SU-DHL-6 (cell line): ENCODE measurements at regions not wholly inside any gene's neighbourhood (a gene's known extent, or its start where the extent isn't known, plus 50 kb on each side); places are given as distances from the start of the nearest gene placed in this dataset.

Experiments
- H2AFZ ChIP-seq: fragments of 200-600 bp; sonication (generic); 2 replicates; pipeline ENCODE4 v1.6.1; 2014; ENCODE audit warnings: low read depth, mild to moderate bottlenecking, moderate library complexity, mixed read lengths, antibody characterized with exemption, low read length; ENCODE audit not compliant: severe bottlenecking
- H3F3A ChIP-seq: fragments of 200-600 bp; shearing (Covaris generic); 2 replicates; pipeline ENCODE4 v1.6.0; 2016; ENCODE audit warnings: antibody characterized with exemption, mild to moderate bottlenecking; ENCODE audit not compliant: insufficient read depth
- H3K27ac ChIP-seq: fragments of 200-600 bp; sonication (generic); 2 replicates; pipeline ENCODE4 v1.5.1; 2016; ENCODE audit warnings: low read depth, mild to moderate bottlenecking, low read length, moderate library complexity, mixed read lengths
- H3K27me3 ChIP-seq: fragments of 200-600 bp; sonication (generic), shearing (Covaris generic); 2 replicates; pipeline ENCODE4 v1.6.0; 2014; ENCODE audit warnings: mild to moderate bottlenecking, low read length
- H3K36me3 ChIP-seq: fragments of 200-600 bp; sonication (generic); 2 replicates; pipeline ENCODE4 v1.6.1; 2014; ENCODE audit warnings: mild to moderate bottlenecking, low read length, mixed read lengths
- H3K4me2 ChIP-seq: fragments of 300-600, 200-600 bp; shearing (Covaris generic), sonication (generic); 2 replicates; pipeline ENCODE4 v1.6.0; 2014; ENCODE audit warnings: low read length, low read depth, mild to moderate bottlenecking; ENCODE audit not compliant: poor library complexity, severe bottlenecking
- H3K4me3 ChIP-seq: fragments of 200-600 bp; sonication (generic); 2 replicates; pipeline ENCODE4 v1.5.1; 2014; ENCODE audit warnings: antibody characterized with exemption, low read length, mild to moderate bottlenecking, mixed read lengths; ENCODE audit not compliant: insufficient read depth, poor library complexity, severe bottlenecking
- H3K79me2 ChIP-seq: fragments of 200-600 bp; sonication (generic); 2 replicates; pipeline ENCODE4 v1.6.1; 2014; ENCODE audit warnings: mild to moderate bottlenecking, low read length, moderate library complexity; ENCODE audit not compliant: insufficient read depth
- H3K9ac ChIP-seq: fragments of 200-600 bp; sonication (generic); 2 replicates; pipeline ENCODE4 v1.7.0; 2014; ENCODE audit warnings: mild to moderate bottlenecking, low read length
- H3K9me2 ChIP-seq: fragments of 200-600 bp; sonication (generic); replicated peaks from 2 replicates; pipeline ENCODE4 v1.6.1; 2014; ENCODE audit warnings: low read length; ENCODE audit not compliant: insufficient read depth
- H3K9me3 ChIP-seq: fragments of 200-600 bp; sonication (generic); 2 replicates; pipeline ENCODE4 v1.6.1; 2014; ENCODE audit warnings: low read length, mixed read lengths; ENCODE audit not compliant: insufficient read depth
- H4K20me1 ChIP-seq: fragments of 200-600 bp; sonication (generic); 2 replicates; pipeline ENCODE4 v1.6.1; 2014; ENCODE audit warnings: low read depth, mild to moderate bottlenecking, antibody characterized with exemption, low read length, moderate library complexity, mixed read lengths
- CTCF ChIP-seq: fragments of 200-600 bp; sonication (generic); IDR thresholded peaks from one replicate; pipeline ENCODE4 v1.5.1; 2017; ENCODE audit warnings: antibody characterized with exemption, mild to moderate bottlenecking, low read length, moderate library complexity; ENCODE audit not compliant: insufficient read depth, poor library complexity, severe bottlenecking
- EZH2phosphoT487 ChIP-seq: fragments of 200-600 bp; sonication (generic), shearing (Covaris generic); conservative IDR thresholded peaks from 2 replicates; pipeline ENCODE4 v1.6.1; 2018; ENCODE audit warnings: mild to moderate bottlenecking, antibody characterized with exemption, low read length, moderate library complexity, mixed read lengths

GRCh38 chr12:28699029-28699428, 450.0 kb upstream of the FAR2 start:
- Histone ChIP-seq H3K79me2 (no peaks in the 10 kb centered on the region), H3K9me3 (no peaks in the 10 kb centered on the region), H3K4me2 (no peak overlapping the region), H3F3A (no peaks in the 10 kb centered on the region), H3K36me3 (no peaks in the 10 kb centered on the region), H3K27ac (no peak overlapping the region), H2AFZ (no peak overlapping the region), H4K20me1 (no peaks in the 10 kb centered on the region), H3K9ac (no peak overlapping the region), H3K9me2 (no peaks in the 10 kb centered on the region), H3K4me3 (no peak overlapping the region), H3K27me3 (no peaks in the 10 kb centered on the region)
- no peak for TF ChIP-seq CTCF
- no peak for TF ChIP-seq EZH2phosphoT487

DNA sequence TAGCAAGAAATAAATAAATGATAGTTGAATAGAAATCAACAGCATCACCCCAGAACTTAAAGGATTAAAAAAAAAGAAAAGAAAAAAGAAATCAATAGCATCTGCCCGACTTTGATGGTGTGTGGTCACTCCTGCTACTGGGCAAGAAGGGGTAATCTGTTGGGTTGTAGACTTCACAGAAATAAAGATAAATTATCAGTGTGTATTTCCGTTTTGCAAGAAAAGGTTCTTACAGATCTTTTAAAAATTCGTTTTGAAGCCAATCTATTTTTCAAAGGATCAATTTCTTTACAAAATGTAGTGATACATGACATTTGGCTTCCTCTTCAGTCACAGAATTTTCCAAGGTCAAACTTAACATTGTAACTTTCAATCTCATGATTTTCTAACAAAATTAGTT, 448.9 kb upstream of the FAR2 start:
- no peaks in the 10 kb centered on the region for H3K36me3 ChIP-seq
- no peaks in the 10 kb centered on the region for H4K20me1 ChIP-seq
- no peaks in the 10 kb centered on the region for H3F3A ChIP-seq
- no peaks in the 10 kb centered on the region for H3K9me2 ChIP-seq
- no peak overlapping the region for H3K4me3 ChIP-seq
- no peak overlapping the region for H3K27ac ChIP-seq
- no peak overlapping the region for H3K4me2 ChIP-seq
- TF ChIP-seq EZH2phosphoT487 (no peak), CTCF (no peak)
- no peaks in the 10 kb centered on the region for H3K27me3 ChIP-seq
- no peak overlapping the region for H3K9ac ChIP-seq
- H3K9me3 ChIP-seq, result no peaks in the 10 kb centered on the region
- no peaks in the 10 kb centered on the region for H3K79me2 ChIP-seq
- no peak overlapping the region for H2AFZ ChIP-seq

- Histone ChIP-seq H3K27ac (no peak overlapping the region), H4K20me1 (no peaks in the 10 kb centered on the region), H3K9ac (no peak overlapping the region), H3K4me3 (no peak overlapping the region), H3K36me3 (no peaks in the 10 kb centered on the region), H3K9me3 (no peaks in the 10 kb centered on the region), H3K27me3 (no peaks in the 10 kb centered on the region), H2AFZ (no peak overlapping the region), H3F3A (no peaks in the 10 kb centered on the region), H3K79me2 (no peaks in the 10 kb centered on the region), H3K4me2 (no peak overlapping the region), H3K9me2 (no peaks in the 10 kb centered on the region)
- TF ChIP-seq EZH2phosphoT487 (no peak), CTCF (no peak)
Observed at GRCh38 chr12:28704477-28705169, 444.5 kb upstream of the FAR2 start.
